Prostate gland (tissue), 2 donors: ENCODE measurements at regions not wholly inside any gene's neighbourhood (a gene's known extent, or its start where the extent isn't known, plus 50 kb on each side); places are given as distances from the start of the nearest gene placed in this dataset.
"Not testable (repeated sequence)": the region's sequence is repeated elsewhere in the genome, so short reads cannot be mapped to it uniquely, and the experiment has no call there.

Source experiments
- CTCF ChIP-seq, 4 experiments: fragments of 200-600 bp in 2 of 4; fragments of 450-650 bp in 2 of 4; sonication (generic) in 2 of 4; IDR thresholded peaks; 1 replicate in 3 of 4; 2 replicates in 1 of 4; pipeline ENCODE4 v1.5.1; 2016 to 2019; ENCODE audit warnings: antibody characterized with exemption in 4 of 4, mild to moderate bottlenecking in 2 of 4, moderate library complexity in 2 of 4
- POLR2A ChIP-seq: fragments of 450-650 bp; IDR thresholded peaks from one replicate; pipeline ENCODE4 v1.6.1; 2016; ENCODE audit warnings: antibody characterized with exemption, mild to moderate bottlenecking
- POLR2AphosphoS5 ChIP-seq: sonication (generic); formaldehyde crosslinking; IDR thresholded peaks from one replicate; pipeline ENCODE4 v1.6.1; 2017; ENCODE audit warnings: antibody characterized with exemption

- TF ChIP-seq CTCF (IDR thresholded peaks at IDR 0.05); POLR2AphosphoS5; POLR2A: not testable (repeated sequence)
These were observed 97.1 kb upstream of the PRKCQ start for GRCh38 chr10:6677129-6677528.
